ENCODE measurements at regions not wholly inside any gene's neighbourhood (a gene's known extent, or its start where the extent isn't known, plus 50 kb on each side); places are given as distances from the start of the nearest gene placed in this dataset.
"Not testable (repeated sequence)": the region's sequence is repeated elsewhere in the genome, so short reads cannot be mapped to it uniquely, and the experiment has no call there.

- DNase-seq (ENCODE audit: low read depth in 2 of 2): no peak
These were observed 119.4 kb upstream of the SPIN4 start for GRCh38 chrX:63470506-63470905.

- DNase-seq (ENCODE audit: low read depth in 2 of 2): no peak
These were observed 115.6 kb upstream of the SPIN4 start for GRCh38 chrX:63466690-63467089.

GRCh38 chrX:63458981-63459380 is 107.8 kb upstream of the SPIN4 start:
- no peak for DNase-seq (ENCODE audit: low read depth in 2 of 2)

- DNase-seq (ENCODE audit: low read depth in 2 of 2): no peak
These were observed 102.4 kb upstream of the SPIN4 start for GRCh38 chrX:63453571-63453970.

- no peak for DNase-seq (ENCODE audit: low read depth in 2 of 2)
These were observed 90.6 kb upstream of the SPIN4 start for GRCh38 chrX:63441717-63442116.

- no peak for DNase-seq (ENCODE audit: low read depth in 2 of 2)
These were observed 88.4 kb upstream of the SPIN4 start for GRCh38 chrX:63439580-63439979.

GRCh38 chrX:63436865-63437264 is 85.7 kb upstream of the SPIN4 start:
- no peak for DNase-seq (ENCODE audit: low read depth in 2 of 2)

GRCh38 chrX:63434665-63435064 is 83.5 kb upstream of the SPIN4 start:
- no peak for DNase-seq (ENCODE audit: low read depth in 2 of 2)

GRCh38 chrX:63434206-63434605 is 83.1 kb upstream of the SPIN4 start:
- DNase-seq (ENCODE audit: low read depth in 2 of 2): no peak

- DNase-seq (ENCODE audit: low read depth in 2 of 2): no peak
These were observed 78.9 kb upstream of the SPIN4 start for GRCh38 chrX:63430026-63430425.

- no peak for DNase-seq (ENCODE audit: low read depth in 2 of 2)
These were observed 77.2 kb upstream of the SPIN4 start for GRCh38 chrX:63428348-63428747.

- no peak for DNase-seq (ENCODE audit: low read depth in 2 of 2)
These were observed 75.4 kb upstream of the SPIN4 start for GRCh38 chrX:63426519-63426918.

GRCh38 chrX:63424063-63424462 is 72.9 kb upstream of the SPIN4 start:
- DNase-seq (ENCODE audit: low read depth in 2 of 2): no peak

GRCh38 chrX:63421411-63421810 is 70.3 kb upstream of the SPIN4 start:
- no peak for DNase-seq (ENCODE audit: low read depth in 2 of 2)

- no peak for DNase-seq (ENCODE audit: low read depth in 2 of 2)
These were observed 67.1 kb upstream of the SPIN4 start for GRCh38 chrX:63418211-63418610.

GRCh38 chrX:63417649-63418048 is 66.5 kb upstream of the SPIN4 start:
- DNase-seq (ENCODE audit: low read depth in 2 of 2): no peak

- not testable (repeated sequence) for DNase-seq (ENCODE audit: low read depth in 2 of 2)
These were observed 58.8 kb upstream of the SPIN4 start for GRCh38 chrX:63409934-63410333.

- DNase-seq (ENCODE audit: low read depth in 2 of 2): no peak
These were observed 56.9 kb upstream of the SPIN4 start for GRCh38 chrX:63408050-63408449.

GRCh38 chrX:63404332-63404731 is 53.2 kb upstream of the SPIN4 start:
- no peak for DNase-seq (ENCODE audit: low read depth in 2 of 2)

- no peak for DNase-seq (ENCODE audit: low read depth in 2 of 2)
These were observed 51.0 kb upstream of the SPIN4 start for GRCh38 chrX:63402106-63402505.

All from stimulated activated CD8-positive, alpha-beta memory T cell treated with anti-CD3 and anti-CD28 coated beads, Interleukin-7, amount 100 ng/mL, for 1 hour (primary cell).